Uterus (tissue), 2 donors: ENCODE measurements at regions not wholly inside any gene's neighbourhood (a gene's known extent, or its start where the extent isn't known, plus 50 kb on each side); places are given as distances from the start of the nearest gene placed in this dataset.
"Not testable (repeated sequence)": the region's sequence is repeated elsewhere in the genome, so short reads cannot be mapped to it uniquely, and the experiment has no call there.

Source experiments
- CTCF ChIP-seq, 4 experiments: fragments of 200-600 bp in 2 of 4; fragments of 450-650 bp in 2 of 4; sonication (generic) in 2 of 4; IDR thresholded peaks; one replicate each; pipeline ENCODE4 v1.5.1; 2016 to 2019; ENCODE audit warnings: antibody characterized with exemption in 4 of 4, mild to moderate bottlenecking in 2 of 4, moderate library complexity in 1 of 4
- POLR2A ChIP-seq, 2 donors: fragments of 450-650 bp; IDR thresholded peaks; one replicate each; pipeline ENCODE4 v1.6.1; 2016; ENCODE audit warnings: antibody characterized with exemption in 2 of 2, mild to moderate bottlenecking in 1 of 2, moderate library complexity in 1 of 2

GRCh38 chr5:138634804-138635203 lies 59.6 kb upstream of the HSPA9 start:
- not testable (repeated sequence) for TF ChIP-seq CTCF, POLR2A (IDR thresholded peaks at IDR 0.05)
